ENCODE measurements at regions not wholly inside any gene's neighbourhood (a gene's known extent, or its start where the extent isn't known, plus 50 kb on each side); places are given as distances from the start of the nearest gene placed in this dataset.

- ChIA-PET CTCF (no interaction called here), POLR2A (ENCODE audit: low non-redundant PET) (no interaction called here)
- no peak for TF ChIP-seq CTCF (conservative IDR thresholded peaks at IDR 0.05; ENCODE audit: low read depth)
- H3K27ac ChIP-seq: peak overlapping the region; percentile 63
- DNase-seq (ENCODE audit: low spot score): no peak
Measured at GRCh38 chr11:33630936-33631748, 69.5 kb downstream of the C11orf91 start.

GRCh38 chr11:33624083-33624482 is 76.5 kb downstream of the C11orf91 start:
- POLR2A ChIA-PET (ENCODE audit: low non-redundant PET): no interaction called here
- CTCF ChIA-PET: no interaction called here
- no peak for DNase-seq (ENCODE audit: low spot score)
- TF ChIP-seq CTCF (conservative IDR thresholded peaks at IDR 0.05; ENCODE audit: low read depth): no peak
- H3K27ac ChIP-seq: no peak overlapping the region

- CTCF ChIA-PET: no interaction called here
Measured at GRCh38 chr11:33622806-33623205, 77.8 kb downstream of the C11orf91 start.

GRCh38 chr11:33622186-33622585 is 78.4 kb downstream of the C11orf91 start:
- H3K27ac ChIP-seq: no peak overlapping the region
- no peak for TF ChIP-seq CTCF (conservative IDR thresholded peaks at IDR 0.05; ENCODE audit: low read depth)
- DNase-seq (ENCODE audit: low spot score): no peak
- ChIA-PET POLR2A (ENCODE audit: low non-redundant PET) (no interaction called here), CTCF (interaction anchor here (0.6 kb wide), 1 partner anchor 948 kb away, joined by 3 read pairs; no protein-coding TSS in a partner anchor)

More at GRCh38 chr11:33622806-33623205, 77.8 kb downstream of the C11orf91 start:
- no peak for TF ChIP-seq CTCF (conservative IDR thresholded peaks at IDR 0.05; ENCODE audit: low read depth)
- POLR2A ChIA-PET (ENCODE audit: low non-redundant PET): no interaction called here
- DNase-seq (ENCODE audit: low spot score): no peak
- no peak overlapping the region for H3K27ac ChIP-seq

GRCh38 chr11:33620423-33621171 is 80.0 kb downstream of the C11orf91 start:
- ChIA-PET CTCF (no interaction called here), POLR2A (ENCODE audit: low non-redundant PET) (no interaction called here)
- no peak overlapping the region for H3K27ac ChIP-seq
- no peak for DNase-seq (ENCODE audit: low spot score)
- no peak for TF ChIP-seq CTCF (conservative IDR thresholded peaks at IDR 0.05; ENCODE audit: low read depth)

- no peak for TF ChIP-seq CTCF (conservative IDR thresholded peaks at IDR 0.05; ENCODE audit: low read depth)
- ChIA-PET CTCF (no interaction called here), POLR2A (ENCODE audit: low non-redundant PET) (no interaction called here)
- H3K27ac ChIP-seq: no peak overlapping the region
- DNase-seq (ENCODE audit: low spot score): no peak
Measured at GRCh38 chr11:33618956-33619355, 81.7 kb downstream of the C11orf91 start.
